MM.1S (cell line): ENCODE measurements at regions not wholly inside any gene's neighbourhood (a gene's known extent, or its start where the extent isn't known, plus 50 kb on each side); places are given as distances from the start of the nearest gene placed in this dataset.

ENCODE experiments used
- DNase-seq: peaks from one replicate; pipeline ENCODE4 v3.0.0-alpha.2; 2015
- H2AFZ ChIP-seq: fragments of 300-600 bp; sonication (generic); 2 replicates; pipeline ENCODE4 v1.6.0; 2016; ENCODE audit warnings: antibody characterized with exemption, low read length
- H3F3A ChIP-seq: fragments of 300-600 bp; sonication (generic); 2 replicates; pipeline ENCODE4 v1.6.1; 2016; ENCODE audit warnings: mild to moderate bottlenecking, antibody characterized with exemption, low read length, moderate library complexity, mixed read lengths; ENCODE audit not compliant: insufficient read depth
- H3K27ac ChIP-seq: fragments of 300-600 bp; sonication (generic); 2 replicates; pipeline ENCODE4 v1.5.1; 2016; ENCODE audit warnings: mild to moderate bottlenecking, low read length
- H3K27me3 ChIP-seq: fragments of 300-600 bp; sonication (generic); replicated peaks from 2 replicates; pipeline ENCODE4 v1.6.0; 2016; ENCODE audit warnings: low read length; ENCODE audit not compliant: insufficient read depth
- H3K36me3 ChIP-seq: fragments of 300-600 bp; sonication (generic); replicated peaks from 2 replicates; pipeline ENCODE4 v1.6.1; 2016; ENCODE audit warnings: mild to moderate bottlenecking, low read length, mixed read lengths; ENCODE audit not compliant: insufficient read depth
- H3K4me1 ChIP-seq: fragments of 300-600 bp; sonication (generic); 2 replicates; pipeline ENCODE4 v1.6.1; 2016; ENCODE audit warnings: low read length, mixed read lengths
- H3K4me2 ChIP-seq: fragments of 300-600 bp; sonication (generic); 2 replicates; pipeline ENCODE4 v1.6.0; 2016; ENCODE audit warnings: low read depth, low read length
- H3K4me3 ChIP-seq: fragments of 300-600 bp; sonication (generic); 2 replicates; pipeline ENCODE4 v1.5.1; 2016; ENCODE audit warnings: low read length, mixed read lengths
- H3K79me2 ChIP-seq: fragments of 300-600 bp; sonication (generic); 2 replicates; pipeline ENCODE4 v1.6.1; 2016; ENCODE audit warnings: mixed run types, low read length, mixed read lengths
- H3K9ac ChIP-seq: fragments of 300-600 bp; sonication (generic); 2 replicates; pipeline ENCODE4 v1.6.1; 2016; ENCODE audit warnings: low read length, mixed read lengths
- H3K9me2 ChIP-seq: fragments of 300-600 bp; sonication (generic); replicated peaks from 2 replicates; pipeline ENCODE4 v1.6.1; 2016; ENCODE audit warnings: mild to moderate bottlenecking, low read length, mixed read lengths; ENCODE audit not compliant: insufficient read depth
- H3K9me3 ChIP-seq: fragments of 300-600 bp; sonication (generic); replicated peaks from 2 replicates; pipeline ENCODE4 v1.6.1; 2016; ENCODE audit warnings: mild to moderate bottlenecking, low read length, mixed read lengths; ENCODE audit not compliant: insufficient read depth
- H4K20me1 ChIP-seq: fragments of 300-600 bp; sonication (generic); 2 replicates; pipeline ENCODE4 v1.6.1; 2016; ENCODE audit warnings: mild to moderate bottlenecking, low read length, moderate library complexity, mixed read lengths; ENCODE audit not compliant: insufficient read depth
- EZH2 ChIP-seq: fragments of 300-600 bp; sonication (generic); optimal IDR thresholded peaks from 2 replicates; pipeline ENCODE3; 2017; ENCODE audit warnings: low read depth, mild to moderate bottlenecking, antibody characterized with exemption, low read length, mixed read lengths
- EZH2phosphoT487 ChIP-seq: fragments of 300-600 bp; sonication (generic); IDR thresholded peaks from 2 replicates; pipeline ENCODE4 v1.6.1; 2018; ENCODE audit warnings: antibody characterized with exemption, low read length
- TF ChIP-seq, protein P1 (sequence below): fragments of 300-600 bp; sonication (generic); IDR thresholded peaks from 2 replicates; pipeline ENCODE4 v1.5.1; 2016; ENCODE audit warnings: antibody characterized with exemption, low read length, mixed read lengths

DNA sequence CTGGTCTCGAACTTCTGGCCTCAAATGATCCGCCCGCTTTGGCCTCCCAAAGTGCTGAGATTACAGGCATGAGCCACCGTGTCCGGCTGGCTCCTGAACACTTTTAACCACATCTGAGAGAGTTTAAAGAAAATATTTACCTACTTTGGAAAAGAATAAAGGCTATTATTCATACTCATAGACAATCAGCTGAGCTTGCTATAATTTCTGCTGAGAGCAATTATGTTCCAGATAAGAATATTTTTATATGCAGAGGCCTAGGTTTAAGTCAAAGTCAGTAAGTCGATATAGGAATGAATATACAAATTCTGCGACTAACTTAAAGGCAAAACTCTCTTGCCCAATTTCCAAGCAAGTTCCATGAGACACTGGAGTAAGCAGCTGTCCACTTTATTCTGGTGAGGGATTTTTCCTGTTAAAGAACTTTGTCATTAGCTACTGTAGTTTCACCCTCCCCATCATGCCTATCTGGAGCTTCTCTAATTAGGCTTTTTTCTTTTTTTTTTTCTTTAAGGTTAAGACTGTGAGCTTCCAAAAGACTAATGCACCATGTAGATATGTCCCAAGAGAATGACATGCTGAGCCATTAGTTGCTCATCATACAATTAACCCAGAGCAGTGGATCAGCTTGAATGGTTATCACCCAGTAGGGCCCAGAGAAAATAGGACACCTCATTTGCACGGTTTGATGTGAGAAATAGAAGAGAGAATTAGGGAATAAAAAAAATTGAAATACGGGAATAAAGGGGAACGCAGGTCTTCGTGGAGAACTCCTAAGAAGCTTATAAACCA, 260.1 kb downstream of the KCNE4 start:
- Histone ChIP-seq H3K9ac (no peak overlapping the region), H3K36me3 (no peaks in the 10 kb centered on the region), H3K9me3 (no peaks in the 10 kb centered on the region), H3K27me3 (no peaks in the 10 kb centered on the region), H3K4me3 (no peak overlapping the region), H2AFZ (no peak overlapping the region), H3K4me2 (no peak overlapping the region), H3K79me2 (no peaks in the 10 kb centered on the region), H4K20me1 (no peaks in the 10 kb centered on the region), H3K4me1 (no peaks in the 10 kb centered on the region), H3F3A (no peaks in the 10 kb centered on the region), H3K27ac (no peak overlapping the region), H3K9me2 (no peaks in the 10 kb centered on the region)
- TF ChIP-seq EZH2phosphoT487 (no peak), EZH2 (no peak)
- TF ChIP-seq, protein P1, sequence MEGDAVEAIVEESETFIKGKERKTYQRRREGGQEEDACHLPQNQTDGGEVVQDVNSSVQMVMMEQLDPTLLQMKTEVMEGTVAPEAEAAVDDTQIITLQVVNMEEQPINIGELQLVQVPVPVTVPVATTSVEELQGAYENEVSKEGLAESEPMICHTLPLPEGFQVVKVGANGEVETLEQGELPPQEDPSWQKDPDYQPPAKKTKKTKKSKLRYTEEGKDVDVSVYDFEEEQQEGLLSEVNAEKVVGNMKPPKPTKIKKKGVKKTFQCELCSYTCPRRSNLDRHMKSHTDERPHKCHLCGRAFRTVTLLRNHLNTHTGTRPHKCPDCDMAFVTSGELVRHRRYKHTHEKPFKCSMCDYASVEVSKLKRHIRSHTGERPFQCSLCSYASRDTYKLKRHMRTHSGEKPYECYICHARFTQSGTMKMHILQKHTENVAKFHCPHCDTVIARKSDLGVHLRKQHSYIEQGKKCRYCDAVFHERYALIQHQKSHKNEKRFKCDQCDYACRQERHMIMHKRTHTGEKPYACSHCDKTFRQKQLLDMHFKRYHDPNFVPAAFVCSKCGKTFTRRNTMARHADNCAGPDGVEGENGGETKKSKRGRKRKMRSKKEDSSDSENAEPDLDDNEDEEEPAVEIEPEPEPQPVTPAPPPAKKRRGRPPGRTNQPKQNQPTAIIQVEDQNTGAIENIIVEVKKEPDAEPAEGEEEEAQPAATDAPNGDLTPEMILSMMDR = no peak
- no peak for DNase-seq

- TF ChIP-seq EZH2 (no peak), EZH2phosphoT487 (no peak)
- TF ChIP-seq, protein P1 = no peak
Measured at GRCh38 chr2:223313101-223313500, 261.1 kb downstream of the KCNE4 start.

GRCh38 chr2:223314811-223315210, 262.8 kb downstream of the KCNE4 start:
- Histone ChIP-seq H3K4me3 (no peak overlapping the region), H3K9me3 (no peaks in the 10 kb centered on the region), H3K4me1 (no peaks in the 10 kb centered on the region), H2AFZ (no peak overlapping the region), H3K36me3 (no peaks in the 10 kb centered on the region), H4K20me1 (no peaks in the 10 kb centered on the region), H3K4me2 (no peak overlapping the region), H3K9ac (no peak overlapping the region), H3K9me2 (no peaks in the 10 kb centered on the region), H3F3A (no peaks in the 10 kb centered on the region), H3K27me3 (no peaks in the 10 kb centered on the region), H3K79me2 (no peaks in the 10 kb centered on the region), H3K27ac (no peak overlapping the region)
- TF ChIP-seq EZH2 (no peak), EZH2phosphoT487 (no peak)
- TF ChIP-seq, protein P1 = no peak
- DNase-seq = no peak

More at GRCh38 chr2:223313101-223313500, 261.1 kb downstream of the KCNE4 start:
- Histone ChIP-seq H3K9me3 (no peaks in the 10 kb centered on the region), H3K9ac (no peak overlapping the region), H2AFZ (no peak overlapping the region), H3K4me2 (no peak overlapping the region), H4K20me1 (no peaks in the 10 kb centered on the region), H3K9me2 (no peaks in the 10 kb centered on the region), H3K27me3 (no peaks in the 10 kb centered on the region), H3K4me1 (no peaks in the 10 kb centered on the region), H3K4me3 (no peak overlapping the region), H3K36me3 (no peaks in the 10 kb centered on the region), H3F3A (no peaks in the 10 kb centered on the region), H3K27ac (no peak overlapping the region), H3K79me2 (no peaks in the 10 kb centered on the region)
- no peak for DNase-seq
